GM12878 (cell line): ENCODE measurements at regions not wholly inside any gene's neighbourhood (a gene's known extent, or its start where the extent isn't known, plus 50 kb on each side); places are given as distances from the start of the nearest gene placed in this dataset.

ENCODE experiments used
- ATAC-seq: fragments of 200-7000 bp; cut with Tn5 transposase; 3 replicates; pipeline ENCODE4 v1.9.1; 2020; ENCODE audit warnings: mild to moderate bottlenecking, moderate library complexity
- BruUV-seq: library from RNA; stranded (reverse); fragments of 400-500 nt; replicated peaks from 2 replicates; lab custom pipeline; 2021; lab: Mats Ljungman, UMichigan
- CTCF ChIA-PET: fragments of 300-600 bp; sonication (Branson Sonifier 250); formaldehyde crosslinking; extraction: SDS; loops from one replicate; lab custom pipeline; 2021; ENCODE audit warnings: inconsistent platforms; lab: Yijun Ruan, JAX
- POLR2A ChIA-PET: fragments of 350-600 bp; formaldehyde crosslinking; extraction: SDS; loops from one replicate; lab custom pipeline; 2021; ENCODE audit warnings: inconsistent platforms; lab: Charles Lee
- RAD21 ChIA-PET: fragments of 300-600 bp; sonication (Branson Sonifier 250); formaldehyde crosslinking; loops from one replicate; lab custom pipeline; 2023; ENCODE audit warnings: antibody characterized with exemption; ENCODE audit not compliant: unreplicated experiment; lab: Charles Lee
- SMC1A ChIA-PET: fragments of 300-600 bp; sonication (Branson Sonifier 250); formaldehyde crosslinking; loops from one replicate; lab custom pipeline; 2023; ENCODE audit not compliant: unreplicated experiment, uncharacterized antibody; lab: Charles Lee
- DNase-seq: peaks from one replicate; pipeline ENCODE4 v3.0.0-alpha.2; 2011; ENCODE audit warnings: low read depth, low spot score
- FAIRE-seq: peaks from 3 replicates; lab custom pipeline; 2011; peaks lifted over from hg19 to GRCh38; lab: Jason Lieb, UNC
- H2AFZ ChIP-seq: 2 replicates; pipeline ENCODE4 v1.6.0; 2011; ENCODE audit warnings: low read depth, low read length, control low read depth; ENCODE audit not compliant: control insufficient read depth
- H3K27ac ChIP-seq: 2 replicates; pipeline ENCODE4 v1.5.1; 2011; ENCODE audit warnings: control low read depth; ENCODE audit not compliant: control insufficient read depth, insufficient read depth
- H3K27me3 ChIP-seq, 2 experiments: replicated peaks in 1 of 2; 2 replicates each; pipeline versions ENCODE4 v1.6.0 to v1.6.1; 2011; ENCODE audit warnings: low read length in 1 of 2; ENCODE audit not compliant: control insufficient read depth in 2 of 2, insufficient read depth in 2 of 2
- H3K36me3 ChIP-seq, 2 experiments: 2 replicates each; pipeline ENCODE4 v1.5.1; 2011; ENCODE audit warnings: low read length in 1 of 2; ENCODE audit not compliant: control insufficient read depth in 2 of 2, insufficient read depth in 2 of 2
- H3K4me1 ChIP-seq: 2 replicates; pipeline ENCODE4 v1.6.1; 2011; ENCODE audit warnings: mild to moderate bottlenecking, low read length, moderate library complexity, mixed read lengths; ENCODE audit not compliant: control insufficient read depth, insufficient read depth
- H3K4me2 ChIP-seq: 2 replicates; pipeline ENCODE4 v1.6.0; 2011; ENCODE audit warnings: control low read depth; ENCODE audit not compliant: control insufficient read depth, insufficient read depth
- H3K4me3 ChIP-seq: fragments of 200-600 bp; sonication (generic); 2 replicates; pipeline ENCODE4 v1.5.1; 2016
- H3K79me2 ChIP-seq: 2 replicates; pipeline ENCODE4 v1.6.0; 2011; ENCODE audit warnings: low read length; ENCODE audit not compliant: control insufficient read depth, insufficient read depth
- H3K9ac ChIP-seq: 2 replicates; pipeline ENCODE4 v1.8.0; 2011; ENCODE audit warnings: low read length, control low read depth, mixed read lengths; ENCODE audit not compliant: control insufficient read depth, insufficient read depth
- H3K9me3 ChIP-seq: replicated peaks from 3 replicates; pipeline ENCODE4 v1.5.1; 2011; ENCODE audit warnings: mild to moderate bottlenecking, low read length; ENCODE audit not compliant: control insufficient read depth, insufficient read depth
- H4K20me1 ChIP-seq: 2 replicates; pipeline ENCODE4 v1.6.0; 2011; ENCODE audit not compliant: control insufficient read depth, insufficient read depth
- BACH1 ChIP-seq: fragments of 450-650 bp; IDR thresholded peaks from 2 replicates; pipeline ENCODE4 v1.6.1; 2017; ENCODE audit warnings: mild to moderate bottlenecking, borderline replicate concordance
- CBX3 ChIP-seq: fragments of 200-600 bp; sonication (generic); IDR thresholded peaks from 2 replicates; pipeline ENCODE4 v1.6.1; 2016; ENCODE audit warnings: low read depth, borderline replicate concordance
- DPF2 ChIP-seq: fragments of 450-650 bp; IDR thresholded peaks from 2 replicates; pipeline ENCODE4 v1.6.1; 2017; ENCODE audit warnings: mild to moderate bottlenecking
- IRF5 ChIP-seq: fragments of 450-650 bp; IDR thresholded peaks from 2 replicates; pipeline ENCODE4 v1.6.1; 2017; ENCODE audit warnings: borderline replicate concordance
- JUNB ChIP-seq: IDR thresholded peaks from 2 replicates; pipeline ENCODE4 v1.6.1; 2016; ENCODE audit warnings: antibody characterized with exemption, mild to moderate bottlenecking
- KLF5 ChIP-seq: fragments of 450-650 bp; IDR thresholded peaks from 2 replicates; pipeline ENCODE4 v1.6.1; 2014; ENCODE audit warnings: mild to moderate bottlenecking; ENCODE audit not compliant: partially characterized antibody
- NBN ChIP-seq: fragments of 450-650 bp; IDR thresholded peaks from 2 replicates; pipeline ENCODE4 v1.6.1; 2016
- RAD21 ChIP-seq: IDR thresholded peaks from 2 replicates; pipeline ENCODE4 v1.6.1; 2011; ENCODE audit warnings: mild to moderate bottlenecking, low read depth, low read length, moderate library complexity; ENCODE audit not compliant: insufficient read depth
- RAD51 ChIP-seq: fragments of 450-650 bp; IDR thresholded peaks from 2 replicates; pipeline ENCODE4 v1.6.1; 2016; ENCODE audit warnings: moderate library complexity, mild to moderate bottlenecking, inconsistent platforms
- REST ChIP-seq: IDR thresholded peaks from 2 replicates; pipeline ENCODE4 v1.6.1; 2012; ENCODE audit warnings: mild to moderate bottlenecking, low read depth, low read length
- SMAD1 ChIP-seq: fragments of 450-650 bp; IDR thresholded peaks from 2 replicates; pipeline ENCODE4 v1.6.1; 2018; ENCODE audit warnings: mild to moderate bottlenecking, low read depth; ENCODE audit not compliant: partially characterized antibody
- SMC3 ChIP-seq: IDR thresholded peaks from 2 replicates; pipeline ENCODE4 v1.6.1; 2011; ENCODE audit warnings: low read length, improper control_type of control experiment, borderline replicate concordance
- STAT1 ChIP-seq: fragments of 450-650 bp; conservative IDR thresholded peaks from 2 replicates; pipeline ENCODE4 v1.6.1; 2014; ENCODE audit warnings: antibody characterized with exemption, mild to moderate bottlenecking
- TBL1XR1 ChIP-seq: IDR thresholded peaks from 2 replicates; pipeline ENCODE4 v1.6.1; 2012; ENCODE audit warnings: low read depth, low read length, improper control_type of control experiment
- YBX1 ChIP-seq: fragments of 450-650 bp; IDR thresholded peaks from 2 replicates; pipeline ENCODE4 v1.6.1; 2016; ENCODE audit warnings: antibody characterized with exemption
- ZBTB11 ChIP-seq: fragments of 450-650 bp; formaldehyde crosslinking; IDR thresholded peaks from 2 replicates; pipeline ENCODE4 v1.5.0; 2022; ENCODE audit warnings: mild to moderate bottlenecking, missing genetic modification characterization
- WGBS: methylation state at CpG from one replicate; pipeline ENCODE4 v1.1.6; 2016; ENCODE audit warnings: low lambda C conversion rate; ENCODE audit not compliant: insufficient replicate concordance, insufficient coverage; ENCODE audit errors: missing lambda C conversion rate; 5-methylcytosine and 5-hydroxymethylcytosine counted together
- in situ Hi-C: fragments of 300-500 bp; cut with MboI; formaldehyde crosslinking; loops from 9 replicates; pipeline ENCODE4 v1.14.3; 2018; ENCODE audit warnings: mixed read lengths
- intact Hi-C: fragments of 100-400 bp; cut with micrococcal nuclease; formaldehyde crosslinking; loops from one replicate; pipeline ENCODE4 v1.14.2; 2022; ENCODE audit not compliant: unreplicated experiment

GRCh38 chr9:71549023-71549422 is 219.3 kb downstream of the CEMIP2 start:
- no peaks in the 10 kb centered on the region for H3K79me2 ChIP-seq
- ATAC-seq: peak; percentile 97
- H3K9ac ChIP-seq: no peak overlapping the region
- H3K4me1 ChIP-seq: peaks cover 15% of the 10 kb centered on the region; the same call in 1 of the 2 replicates
- no peak overlapping the region for H3K27ac ChIP-seq
- H3K9me3 ChIP-seq: no peaks in the 10 kb centered on the region
- H2AFZ ChIP-seq: no peak overlapping the region
- in situ Hi-C loops: no loop called here
- ChIA-PET CTCF (interaction anchor here (0.5 kb wide), 1 partner anchor 56 kb away, joined by 3 read pairs; no protein-coding TSS in a partner anchor), RAD21 (no interaction called here), POLR2A (no interaction called here), SMC1A (no interaction called here)
- H3K36me3 ChIP-seq: no peaks in the 10 kb centered on the region
- peak overlapping the region; percentile 44 for H3K4me2 ChIP-seq
- no peaks in the 10 kb centered on the region for H4K20me1 ChIP-seq
- DNase-seq: peak; percentile 41
- intact Hi-C loops: no loop called here
- peak; percentile 44 for FAIRE-seq
- no TSS peak for BruUV-seq
- 0% methylated on average over 2 of the region's 2 CpGs for WGBS
- no peak overlapping the region for H3K4me3 ChIP-seq
- no peaks in the 10 kb centered on the region; a peak in 1 of 4 replicates for H3K27me3 ChIP-seq
- TF ChIP-seq YBX1 (no peak), KLF5 (no peak), STAT1 (no peak), JUNB (no peak), NBN (0 out of 2 replicates have a peak, but pooled peaks have one; percentile 47), IRF5 (no peak), BACH1 (no peak), ZBTB11 (CRISPR knock-in tag) (no peak), REST (no peak), RAD21 (no peak), RAD51 (no peak), DPF2 (peak; percentile 93), CBX3 (no peak), SMC3 (no peak), SMAD1 (no peak), TBL1XR1 (peak; percentile 53; the same call in 1 of the 2 replicates)
